Neural cell (in vitro differentiated cells): ENCODE measurements at regions not wholly inside any gene's neighbourhood (a gene's known extent, or its start where the extent isn't known, plus 50 kb on each side); places are given as distances from the start of the nearest gene placed in this dataset.

Experiments
- H2AFZ ChIP-seq: fragments of 200-600, 300-800 bp; sonication (generic), shearing (Covaris generic); 2 replicates; pipeline ENCODE4 v1.6.0; 2014; ENCODE audit warnings: low read depth, mild to moderate bottlenecking, antibody characterized with exemption, low read length, moderate library complexity
- H3F3A ChIP-seq: fragments of 200-600 bp; shearing (Covaris generic); 2 replicates; pipeline ENCODE4 v1.6.1; 2016; ENCODE audit warnings: mild to moderate bottlenecking, moderate library complexity, mixed read lengths, antibody characterized with exemption, low read length; ENCODE audit not compliant: insufficient read depth, poor library complexity, severe bottlenecking
- H3K27ac ChIP-seq: fragments of 200-600, 300-800 bp; sonication (generic), shearing (Covaris generic); 2 replicates; pipeline ENCODE4 v1.5.1; 2014; ENCODE audit warnings: mild to moderate bottlenecking, low read length, moderate library complexity
- H3K27me3 ChIP-seq: fragments of 300-800, 200-600 bp; sonication (generic), shearing (Covaris generic); 2 replicates; pipeline ENCODE4 v1.6.0; 2014; ENCODE audit warnings: mild to moderate bottlenecking, low read depth, low read length, moderate library complexity; ENCODE audit not compliant: insufficient read depth
- H3K36me3 ChIP-seq: fragments of 300-800, 200-600 bp; sonication (generic), shearing (Covaris generic); 2 replicates; pipeline ENCODE4 v1.5.1; 2014; ENCODE audit warnings: mild to moderate bottlenecking, antibody characterized with exemption, low read length, moderate library complexity; ENCODE audit not compliant: insufficient read depth
- H3K4me2 ChIP-seq: fragments of 300-800, 200-600 bp; sonication (generic), shearing (Covaris generic); 2 replicates; pipeline ENCODE4 v1.6.0; 2014; ENCODE audit warnings: mild to moderate bottlenecking, low read length
- H3K4me3 ChIP-seq: fragments of 300-800, 200-600 bp; sonication (generic), shearing (Covaris generic); 2 replicates; pipeline ENCODE4 v1.5.1; 2014; ENCODE audit warnings: mild to moderate bottlenecking, low read length, moderate library complexity
- H3K79me2 ChIP-seq: fragments of 200-600 bp; shearing (Covaris generic); replicated peaks from 2 replicates; pipeline ENCODE4 v1.6.0; 2014; ENCODE audit warnings: mild to moderate bottlenecking, low read length, moderate library complexity; ENCODE audit not compliant: insufficient read depth
- H3K9ac ChIP-seq: fragments of 300-800, 200-600 bp; sonication (generic), shearing (Covaris generic); 2 replicates; pipeline ENCODE4 v1.6.1; 2016; ENCODE audit warnings: mild to moderate bottlenecking, low read length, mixed read lengths
- H3K9me2 ChIP-seq: fragments of 200-600 bp; shearing (Covaris generic); 2 replicates; pipeline ENCODE4 v1.6.1; 2016; ENCODE audit warnings: mild to moderate bottlenecking, low read length, mixed read lengths; ENCODE audit not compliant: insufficient read depth
- H3K9me3 ChIP-seq: fragments of 200-600, 300-800 bp; sonication (generic), shearing (Covaris generic); 2 replicates; pipeline ENCODE4 v1.6.1; 2016; ENCODE audit warnings: mild to moderate bottlenecking, mixed run types, low read length, moderate library complexity, mixed read lengths
- H4K20me1 ChIP-seq: fragments of 200-600 bp; shearing (Covaris generic); 2 replicates; pipeline ENCODE4 v1.6.1; 2016; ENCODE audit warnings: mild to moderate bottlenecking, mixed run types; ENCODE audit not compliant: insufficient read depth
- CTCF ChIP-seq: fragments of 450-650 bp; IDR thresholded peaks from 2 replicates; pipeline ENCODE4 v1.5.1; 2014; ENCODE audit warnings: antibody characterized with exemption, mild to moderate bottlenecking, moderate library complexity; ENCODE audit not compliant: poor library complexity, severe bottlenecking
- EP300 ChIP-seq: fragments of 450-650 bp; conservative IDR thresholded peaks from 2 replicates; pipeline ENCODE4 v1.6.1; 2014; ENCODE audit warnings: antibody characterized with exemption, mild to moderate bottlenecking, moderate library complexity; ENCODE audit not compliant: poor library complexity, severe bottlenecking
- EZH2 ChIP-seq: fragments of 200-600, 300-800 bp; shearing (Covaris generic), sonication (generic); IDR thresholded peaks from 2 replicates; pipeline ENCODE4 v1.6.1; 2014; ENCODE audit warnings: antibody characterized with exemption, low read length, borderline replicate concordance, mild to moderate bottlenecking; ENCODE audit not compliant: insufficient read depth, poor library complexity, severe bottlenecking
- MXI1 ChIP-seq: fragments of 450-650 bp; conservative IDR thresholded peaks from 2 replicates; pipeline ENCODE4 v1.6.1; 2014; ENCODE audit warnings: antibody characterized with exemption, mild to moderate bottlenecking; ENCODE audit not compliant: poor library complexity, severe bottlenecking
- POLR2AphosphoS5 ChIP-seq: IDR thresholded peaks from 2 replicates; pipeline ENCODE4 v1.6.1; 2012
- RAD21 ChIP-seq: fragments of 450-650 bp; conservative IDR thresholded peaks from 2 replicates; pipeline ENCODE4 v1.6.1; 2014; ENCODE audit warnings: antibody characterized with exemption, mild to moderate bottlenecking, moderate library complexity
- REST ChIP-seq: IDR thresholded peaks from 2 replicates; pipeline ENCODE4 v1.6.1; 2012; ENCODE audit warnings: borderline replicate concordance
- SMC3 ChIP-seq: fragments of 450-650 bp; conservative IDR thresholded peaks from 2 replicates; pipeline ENCODE4 v1.6.1; 2014; ENCODE audit warnings: antibody characterized with exemption, mild to moderate bottlenecking, moderate library complexity; ENCODE audit not compliant: poor library complexity
- TAF1 ChIP-seq: IDR thresholded peaks from 2 replicates; pipeline ENCODE4 v1.6.1; 2012; ENCODE audit warnings: low read depth

GRCh38 chr10:4063717-4064116, 278.7 kb upstream of the KLF6 start:
- Histone ChIP-seq H3F3A (no peaks in the 10 kb centered on the region), H3K79me2 (no peaks in the 10 kb centered on the region), H3K9me2 (no peaks in the 10 kb centered on the region), H3K27me3 (no peaks in the 10 kb centered on the region), H2AFZ (no peak overlapping the region), H4K20me1 (no peaks in the 10 kb centered on the region), H3K9me3 (no peaks in the 10 kb centered on the region), H3K4me2 (no peak overlapping the region), H3K4me3 (no peak overlapping the region), H3K9ac (no peak overlapping the region), H3K36me3 (no peaks in the 10 kb centered on the region), H3K27ac (no peak overlapping the region)
- TF ChIP-seq RAD21 (no peak), EZH2 (no peak)

- Histone ChIP-seq H3K27me3 (no peaks in the 10 kb centered on the region), H3K4me2 (no peak overlapping the region), H3K4me3 (no peak overlapping the region), H3K9me2 (no peaks in the 10 kb centered on the region), H3K27ac (no peak overlapping the region), H3K79me2 (no peaks in the 10 kb centered on the region), H3F3A (no peaks in the 10 kb centered on the region), H4K20me1 (no peaks in the 10 kb centered on the region), H3K36me3 (no peaks in the 10 kb centered on the region), H3K9ac (no peak overlapping the region), H3K9me3 (no peaks in the 10 kb centered on the region), H2AFZ (no peak overlapping the region)
- TF ChIP-seq CTCF (no peak), MXI1 (no peak), SMC3 (no peak), TAF1 (no peak), POLR2AphosphoS5 (no peak), EZH2 (no peak), RAD21 (no peak), EP300 (no peak), REST (no peak)
These were observed 277.7 kb upstream of the KLF6 start for GRCh38 chr10:4062751-4063150.

- Histone ChIP-seq H3K4me2 (no peak overlapping the region), H3K9me3 (no peaks in the 10 kb centered on the region), H3K9ac (no peak overlapping the region), H2AFZ (no peak overlapping the region), H3K4me3 (no peak overlapping the region), H3K27me3 (no peaks in the 10 kb centered on the region), H4K20me1 (no peaks in the 10 kb centered on the region), H3K79me2 (no peaks in the 10 kb centered on the region), H3K36me3 (no peaks in the 10 kb centered on the region), H3K9me2 (no peaks in the 10 kb centered on the region), H3K27ac (no peak overlapping the region), H3F3A (no peaks in the 10 kb centered on the region)
- no peak for TF ChIP-seq MXI1
- no peak for TF ChIP-seq TAF1
- TF ChIP-seq CTCF, result no peak
- no peak for TF ChIP-seq REST
- TF ChIP-seq RAD21, result no peak
- TF ChIP-seq EZH2, result no peak
- no peak for TF ChIP-seq POLR2AphosphoS5
- TF ChIP-seq EP300, result no peak
- no peak for TF ChIP-seq SMC3
These were observed 277.1 kb upstream of the KLF6 start for GRCh38 chr10:4062072-4062471.
